Ishikawa (cell line): ENCODE measurements at regions not wholly inside any gene's neighbourhood (a gene's known extent, or its start where the extent isn't known, plus 50 kb on each side); places are given as distances from the start of the nearest gene placed in this dataset.

ENCODE experiments used
- CEBPB ChIP-seq: IDR thresholded peaks from 2 replicates; pipeline ENCODE4 v1.6.1; 2012
- CREB1 ChIP-seq: IDR thresholded peaks from 2 replicates; pipeline ENCODE4 v1.6.1; 2012; ENCODE audit warnings: low read depth
- EGR1 ChIP-seq: IDR thresholded peaks from 2 replicates; pipeline ENCODE4 v1.6.1; 2012
- EP300 ChIP-seq: IDR thresholded peaks from 2 replicates; pipeline ENCODE4 v1.6.1; 2012; ENCODE audit warnings: borderline replicate concordance
- FOXM1 ChIP-seq: IDR thresholded peaks from 2 replicates; pipeline ENCODE4 v1.6.1; 2012; ENCODE audit warnings: low read depth, borderline replicate concordance
- MAX ChIP-seq: IDR thresholded peaks from 2 replicates; pipeline ENCODE4 v1.6.1; 2012
- NFIC ChIP-seq: IDR thresholded peaks from 2 replicates; pipeline ENCODE4 v1.6.1; 2012
- RAD21 ChIP-seq: IDR thresholded peaks from 2 replicates; pipeline ENCODE4 v1.6.1; 2012; ENCODE audit warnings: low read depth
- REST ChIP-seq: IDR thresholded peaks from 2 replicates; pipeline ENCODE4 v1.6.1; 2012; ENCODE audit warnings: low read depth, mild to moderate bottlenecking
- TAF1 ChIP-seq: IDR thresholded peaks from 2 replicates; pipeline ENCODE4 v1.6.1; 2012; ENCODE audit warnings: low read depth, mild to moderate bottlenecking
- TCF12 ChIP-seq: IDR thresholded peaks from 2 replicates; pipeline ENCODE4 v1.6.1; 2012; ENCODE audit warnings: low read depth
- TEAD4 ChIP-seq: IDR thresholded peaks from 2 replicates; pipeline ENCODE4 v1.6.1; 2012
- USF1 ChIP-seq: IDR thresholded peaks from 2 replicates; pipeline ENCODE4 v1.6.1; 2012
- YY1 ChIP-seq: IDR thresholded peaks from 2 replicates; pipeline ENCODE4 v1.6.1; 2012; ENCODE audit warnings: low read depth
- ZBTB7A ChIP-seq: IDR thresholded peaks from 2 replicates; pipeline ENCODE4 v1.6.1; 2012; ENCODE audit warnings: low read depth

GRCh38 chr2:220544049-220544448 lies 916.6 kb downstream of the SLC4A3 start:
- TF ChIP-seq CEBPB (no peak), TAF1 (no peak), MAX (no peak), RAD21 (no peak), CREB1 (no peak), YY1 (no peak), FOXM1 (no peak), NFIC (no peak), ZBTB7A (no peak), TEAD4 (no peak), REST (no peak), USF1 (no peak), EP300 (no peak), EGR1 (no peak), TCF12 (no peak)

GRCh38 chr2:220550995-220551700 lies 923.7 kb downstream of the SLC4A3 start:
- TF ChIP-seq NFIC (no peak), MAX (no peak), ZBTB7A (no peak), EP300 (no peak), EGR1 (no peak), FOXM1 (no peak), YY1 (no peak), TAF1 (no peak), RAD21 (no peak), CREB1 (no peak), USF1 (no peak)

- no peak for TF ChIP-seq MAX
These were observed 925.5 kb downstream of the SLC4A3 start for GRCh38 chr2:220552790-220553535.

GRCh38 chr2:220555961-220556630 lies 928.7 kb downstream of the SLC4A3 start:
- TF ChIP-seq TEAD4 (no peak), EP300 (no peak), YY1 (no peak), RAD21 (no peak), FOXM1 (no peak), USF1 (no peak), MAX (no peak), TAF1 (no peak)

- no peak for TF ChIP-seq MAX
- no peak for TF ChIP-seq CEBPB
- no peak for TF ChIP-seq TCF12
- TF ChIP-seq TEAD4, result no peak
- no peak for TF ChIP-seq FOXM1
- no peak for TF ChIP-seq EP300
These were observed 929.2 kb downstream of the SLC4A3 start for GRCh38 chr2:220556658-220557057.

- no peak for TF ChIP-seq USF1
These were observed 932.8 kb downstream of the SLC4A3 start for GRCh38 chr2:220560192-220560591.
